Activated B cell treated with CpG ODN at 0.5 μM for 24 hours (primary cell): ENCODE measurements at regions not wholly inside any gene's neighbourhood (a gene's known extent, or its start where the extent isn't known, plus 50 kb on each side); places are given as distances from the start of the nearest gene placed in this dataset.

Source experiments
- ATAC-seq: fragments of 200-7000 bp; cut with Tn5 transposase; one replicate; pipeline ENCODE4 v1.10.0; 2021; ENCODE audit warnings: low read depth, mild to moderate bottlenecking, moderate library complexity
- CTCF ChIA-PET: fragments of 350-600 bp; sonication (Branson Sonifier 250); formaldehyde crosslinking; loops from one replicate; lab custom pipeline; 2021; ENCODE audit warnings: antibody characterized with exemption; lab: Charles Lee
- POLR2A ChIA-PET: fragments of 350-600 bp; sonication (Branson Sonifier 250); formaldehyde crosslinking; loops from one replicate; lab custom pipeline; 2021; ENCODE audit warnings: antibody characterized with exemption; lab: Charles Lee
- DNase-seq: peaks from one replicate; pipeline ENCODE4 v3.0.0; 2022
- H3K27ac Mint-ChIP-seq: one replicate; pipeline ENCODE4 v1.8.0; 2020; ENCODE audit warnings: mixed read lengths
- H3K27me3 Mint-ChIP-seq: one replicate; pipeline ENCODE4 v1.8.0; 2021; ENCODE audit warnings: mixed read lengths
- H3K36me3 Mint-ChIP-seq: one replicate; pipeline ENCODE4 v1.8.0; 2021; ENCODE audit warnings: low read depth, mixed read lengths
- H3K4me1 Mint-ChIP-seq: one replicate; pipeline ENCODE4 v1.8.0; 2021; ENCODE audit warnings: mixed read lengths
- H3K4me3 Mint-ChIP-seq: one replicate; pipeline ENCODE4 v1.8.0; 2020; ENCODE audit warnings: mild to moderate bottlenecking, mixed read lengths
- H3K9me3 Mint-ChIP-seq: one replicate; pipeline ENCODE4 v1.8.0; 2020; ENCODE audit warnings: mixed read lengths
- CTCF ChIP-seq: fragments of 200-600 bp; IDR thresholded peaks from one replicate; pipeline ENCODE4 v1.8.0; 2022; ENCODE audit warnings: antibody characterized with exemption, mild to moderate bottlenecking
- intact Hi-C: fragments of 100-400 bp; cut with micrococcal nuclease; formaldehyde crosslinking; loops from one replicate; pipeline ENCODE4 v1.15.1; 2024

GRCh38 chr4:123158576-123158975 lies 236.2 kb upstream of the NUDT6 start:
- Mint-ChIP-seq H3K36me3 (no peaks in the 10 kb centered on the region), H3K27ac (no peak overlapping the region), H3K4me3 (no peak overlapping the region), H3K4me1 (no peaks in the 10 kb centered on the region), H3K9me3 (no peaks in the 10 kb centered on the region), H3K27me3 (no peaks in the 10 kb centered on the region)
- ATAC-seq, result no peak
- no peak for DNase-seq
- ChIA-PET CTCF (no interaction called here), POLR2A (no interaction called here)
- intact Hi-C loops, result no loop called here
- TF ChIP-seq CTCF, result no peak

- Mint-ChIP-seq H3K36me3 (peaks cover 3% of the 10 kb centered on the region), H3K27me3 (no peaks in the 10 kb centered on the region), H3K9me3 (no peaks in the 10 kb centered on the region), H3K27ac (no peak overlapping the region), H3K4me3 (no peak overlapping the region), H3K4me1 (no peaks in the 10 kb centered on the region)
- no peak for TF ChIP-seq CTCF
- CTCF ChIA-PET, result no interaction called here
- POLR2A ChIA-PET, result no interaction called here
- no peak for ATAC-seq
- intact Hi-C loops, result no loop called here
- DNase-seq, result no peak
These were observed 237.1 kb upstream of the NUDT6 start for GRCh38 chr4:123159479-123159878.

- DNase-seq, result no peak
- Mint-ChIP-seq H3K4me1 (no peaks in the 10 kb centered on the region), H3K36me3 (peaks cover 3% of the 10 kb centered on the region), H3K4me3 (no peak overlapping the region), H3K27me3 (no peaks in the 10 kb centered on the region), H3K9me3 (no peaks in the 10 kb centered on the region), H3K27ac (no peak overlapping the region)
- POLR2A ChIA-PET, result no interaction called here
- no peak for ATAC-seq
- CTCF ChIA-PET, result no interaction called here
- intact Hi-C loops, result no loop called here
- no peak for TF ChIP-seq CTCF
These were observed 233.7 kb upstream of the SPRY1 start for GRCh38 chr4:123162859-123163258.

- no peaks in the 10 kb centered on the region for H3K9me3 Mint-ChIP-seq
- intact Hi-C loops, result no loop called here
- TF ChIP-seq CTCF, result no peak
- no peaks in the 10 kb centered on the region for H3K27me3 Mint-ChIP-seq
- no peak overlapping the region for H3K27ac Mint-ChIP-seq
- DNase-seq, result no peak
- POLR2A ChIA-PET, result interaction anchor here (0.5 kb wide), 1 partner anchor 92 kb away, joined by 4 read pairs; no protein-coding TSS in a partner anchor
- ATAC-seq, result no peak
- no peak overlapping the region for H3K4me3 Mint-ChIP-seq
- CTCF ChIA-PET, result no interaction called here
- peaks cover 3% of the 10 kb centered on the region for H3K36me3 Mint-ChIP-seq
- H3K4me1 Mint-ChIP-seq, result no peaks in the 10 kb centered on the region
These were observed 233.1 kb upstream of the SPRY1 start for GRCh38 chr4:123163501-123163900.

GRCh38 chr4:123166023-123166422 lies 230.6 kb upstream of the SPRY1 start:
- TF ChIP-seq CTCF, result no peak
- Mint-ChIP-seq H3K4me3 (no peak overlapping the region), H3K27me3 (no peaks in the 10 kb centered on the region), H3K9me3 (no peaks in the 10 kb centered on the region), H3K4me1 (no peaks in the 10 kb centered on the region), H3K27ac (no peak overlapping the region), H3K36me3 (peaks cover 3% of the 10 kb centered on the region)
- ChIA-PET CTCF (no interaction called here), POLR2A (no interaction called here)
- DNase-seq (no peak), ATAC-seq (no peak)
- intact Hi-C loops, result no loop called here
